SHP77 treated with DMSO at 0.1 percent for 48 hours (cell line): ENCODE measurements at regions not wholly inside any gene's neighbourhood (a gene's known extent, or its start where the extent isn't known, plus 50 kb on each side); places are given as distances from the start of the nearest gene placed in this dataset.

Experiments used
- DNase-seq: peaks from one replicate; lab custom pipeline; 2025; lab: John Stamatoyannopoulos, UW

- DNase-seq: no peak
Observed at GRCh38 chr1:228976316-228976715, 241.0 kb downstream of the RHOU start.

- DNase-seq: no peak
Observed at GRCh38 chr1:228977307-228977706, 242.0 kb downstream of the RHOU start.

GRCh38 chr1:228977741-228978140 lies 242.5 kb downstream of the RHOU start:
- no peak for DNase-seq

- DNase-seq: no peak
Observed at GRCh38 chr1:228978484-228979324, 243.4 kb downstream of the RHOU start.

- no peak for DNase-seq
Observed at GRCh38 chr1:228979325-228979699, 244.0 kb downstream of the RHOU start.

GRCh38 chr1:228979774-228980173 lies 244.5 kb downstream of the RHOU start:
- no peak for DNase-seq

GRCh38 chr1:228980232-228980937 lies 245.1 kb downstream of the RHOU start:
- no peak for DNase-seq

- no peak for DNase-seq
Observed at GRCh38 chr1:228982637-228983036, 247.4 kb downstream of the RHOU start.

GRCh38 chr1:228983231-228983660 lies 248.0 kb downstream of the RHOU start:
- no peak for DNase-seq

- DNase-seq: no peak
Observed at GRCh38 chr1:228983661-228984060, 248.4 kb downstream of the RHOU start.

- no peak for DNase-seq
Observed at GRCh38 chr1:228984107-228984506, 248.8 kb downstream of the RHOU start.

GRCh38 chr1:228984646-228985631 lies 249.7 kb downstream of the RHOU start:
- DNase-seq: no peak

GRCh38 chr1:228985661-228986060 lies 250.4 kb downstream of the RHOU start:
- DNase-seq: no peak

- DNase-seq: no peak
Observed at GRCh38 chr1:228986093-228986904, 251.0 kb downstream of the RHOU start.

GRCh38 chr1:228987286-228987685 lies 252.0 kb downstream of the RHOU start:
- DNase-seq: no peak

- DNase-seq: no peak
Observed at GRCh38 chr1:228987736-228988506, 252.6 kb downstream of the RHOU start.

GRCh38 chr1:228988664-228989063 lies 253.4 kb downstream of the RHOU start:
- no peak for DNase-seq

- DNase-seq: no peak
Observed at GRCh38 chr1:228989176-228989575, 253.9 kb downstream of the RHOU start.

- DNase-seq: no peak
Observed at GRCh38 chr1:228989676-228989991, 254.4 kb downstream of the RHOU start.

- peak; percentile 43 for DNase-seq
Observed at GRCh38 chr1:228989992-228990827, 254.9 kb downstream of the RHOU start.
